ENCODE measurements at regions not wholly inside any gene's neighbourhood (a gene's known extent, or its start where the extent isn't known, plus 50 kb on each side); places are given as distances from the start of the nearest gene placed in this dataset.

- no peak for TF ChIP-seq POLR2AphosphoS5 (IDR thresholded peaks at IDR 0.05)
- TF ChIP-seq CTCF (IDR thresholded peaks at IDR 0.05): no peak
- TF ChIP-seq POLR2A (IDR thresholded peaks at IDR 0.05): no peak
- TF ChIP-seq EP300 (IDR thresholded peaks at IDR 0.05): no peak
Measured at GRCh38 chr4:72875138-72875537, 194.4 kb downstream of the COX18 start.
